ENCODE measurements at regions not wholly inside any gene's neighbourhood (a gene's known extent, or its start where the extent isn't known, plus 50 kb on each side); places are given as distances from the start of the nearest gene placed in this dataset.

DNA sequence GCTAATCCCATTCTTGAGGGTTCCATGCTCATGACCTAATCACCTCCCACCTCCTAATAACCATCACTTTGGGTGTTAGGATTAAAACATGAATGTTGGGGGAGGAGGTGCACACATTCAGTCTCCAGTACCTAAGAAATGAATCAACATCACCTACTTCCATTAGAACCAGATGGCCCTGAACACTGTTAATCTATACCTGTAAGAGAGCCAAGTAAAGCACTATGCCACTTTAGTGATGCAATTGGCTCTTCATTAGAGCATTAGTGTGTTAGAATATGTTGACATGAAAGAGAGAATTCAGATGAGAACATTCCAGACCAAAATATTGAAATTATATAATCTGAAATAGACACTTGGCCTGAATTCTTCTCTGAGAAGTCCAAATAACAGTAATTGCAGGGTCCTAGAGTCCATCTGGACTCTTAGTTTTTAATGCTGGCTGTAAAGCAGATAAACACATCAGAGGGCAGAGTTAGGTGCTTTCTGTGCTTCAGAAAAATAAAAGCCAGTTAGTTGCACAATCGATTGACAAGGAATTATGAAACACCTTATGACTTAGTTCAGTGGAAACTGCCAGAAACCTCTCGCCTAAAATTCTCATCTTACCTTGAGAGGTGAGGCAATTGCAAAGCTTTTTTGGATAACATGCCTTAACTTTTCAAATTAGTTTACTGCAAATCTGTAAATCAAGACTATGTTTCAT, 923.7 kb downstream of the SLC4A3 start:
- no peak overlapping the region for H3K27ac ChIP-seq (ENCODE audit: low read depth in 1 of 2, low read length in 1 of 2)
- H3K4me1 ChIP-seq (ENCODE audit: control insufficient read depth in 5 of 5, insufficient read depth in 5 of 5, low read length in 5 of 5) = peaks cover 0 to 3% (median 0%) of the 10 kb centered on the region in 5 donors
- H3K27me3 ChIP-seq (ENCODE audit: control insufficient read depth in 3 of 3, insufficient read depth in 3 of 3, low read length in 2 of 3) = no peaks in the 10 kb centered on the region
- WGBS, 2 donors = 64 to 75% methylated on average over 2 of the region's 2 CpGs
- no peak overlapping the region for H3K9ac ChIP-seq (ENCODE audit: insufficient read depth in 1 of 2, low read length in 2 of 2)
- H3K4me3 ChIP-seq = no peak overlapping the region
- H3K36me3 ChIP-seq (ENCODE audit: control insufficient read depth in 4 of 4, insufficient read depth in 4 of 4, low read length in 4 of 4) = no peaks in the 10 kb centered on the region
- TF ChIP-seq, protein P1, sequence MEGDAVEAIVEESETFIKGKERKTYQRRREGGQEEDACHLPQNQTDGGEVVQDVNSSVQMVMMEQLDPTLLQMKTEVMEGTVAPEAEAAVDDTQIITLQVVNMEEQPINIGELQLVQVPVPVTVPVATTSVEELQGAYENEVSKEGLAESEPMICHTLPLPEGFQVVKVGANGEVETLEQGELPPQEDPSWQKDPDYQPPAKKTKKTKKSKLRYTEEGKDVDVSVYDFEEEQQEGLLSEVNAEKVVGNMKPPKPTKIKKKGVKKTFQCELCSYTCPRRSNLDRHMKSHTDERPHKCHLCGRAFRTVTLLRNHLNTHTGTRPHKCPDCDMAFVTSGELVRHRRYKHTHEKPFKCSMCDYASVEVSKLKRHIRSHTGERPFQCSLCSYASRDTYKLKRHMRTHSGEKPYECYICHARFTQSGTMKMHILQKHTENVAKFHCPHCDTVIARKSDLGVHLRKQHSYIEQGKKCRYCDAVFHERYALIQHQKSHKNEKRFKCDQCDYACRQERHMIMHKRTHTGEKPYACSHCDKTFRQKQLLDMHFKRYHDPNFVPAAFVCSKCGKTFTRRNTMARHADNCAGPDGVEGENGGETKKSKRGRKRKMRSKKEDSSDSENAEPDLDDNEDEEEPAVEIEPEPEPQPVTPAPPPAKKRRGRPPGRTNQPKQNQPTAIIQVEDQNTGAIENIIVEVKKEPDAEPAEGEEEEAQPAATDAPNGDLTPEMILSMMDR (IDR thresholded peaks at IDR 0.05; ENCODE audit: control extremely low read depth, extremely low read depth) = no peak
- ATAC-seq (ENCODE audit: insufficient read depth, low FRiP score) = no peak
- no peak for DNase-seq
- H3K9me3 ChIP-seq (ENCODE audit: control insufficient read depth in 4 of 4, insufficient read depth in 3 of 4, low read length in 3 of 4) = no peaks in the 10 kb centered on the region

DNA sequence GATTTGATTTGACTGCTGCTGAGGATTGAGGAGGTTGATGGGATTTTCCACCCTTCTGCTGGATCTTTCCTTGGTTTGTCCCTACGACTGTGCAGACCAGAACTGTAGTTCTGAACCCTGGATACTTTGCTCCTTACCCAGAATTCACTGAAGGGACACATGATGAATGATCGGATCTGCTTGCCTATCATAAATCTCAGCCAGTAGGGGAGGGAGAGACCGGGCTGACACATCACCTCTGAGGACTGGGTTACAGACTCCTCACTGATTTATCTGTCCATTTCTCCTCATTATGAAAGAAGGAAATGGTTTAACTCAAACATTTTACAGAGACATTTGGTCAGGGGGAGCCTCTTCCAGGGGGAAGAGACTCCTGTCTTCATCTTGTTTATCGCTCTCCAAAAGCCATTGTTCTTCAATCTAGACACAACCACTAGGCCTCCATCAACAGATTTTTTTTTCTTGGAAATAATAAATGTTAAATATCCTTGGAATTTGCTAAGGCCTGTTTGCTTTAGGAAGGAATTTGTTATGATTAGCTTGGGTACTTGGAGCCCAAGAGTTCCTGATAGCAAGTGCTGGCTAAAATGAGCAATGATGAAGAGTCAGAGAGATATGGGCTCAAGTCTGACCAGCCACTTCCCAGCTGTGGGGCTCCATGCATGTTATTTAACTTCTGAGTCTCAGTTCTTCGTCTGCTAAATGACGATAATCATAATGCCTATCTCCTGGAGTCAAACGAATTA, 925.5 kb downstream of the SLC4A3 start:
- no peaks in the 10 kb centered on the region for H3K27me3 ChIP-seq (ENCODE audit: control insufficient read depth in 3 of 3, insufficient read depth in 3 of 3, low read length in 2 of 3)
- H3K27ac ChIP-seq (ENCODE audit: low read depth in 1 of 2, low read length in 1 of 2) = no peak overlapping the region
- H3K4me1 ChIP-seq (ENCODE audit: control insufficient read depth in 5 of 5, insufficient read depth in 5 of 5, low read length in 5 of 5) = peaks cover 0 to 3% (median 0%) of the 10 kb centered on the region in 5 donors
- TF ChIP-seq, protein P1 (IDR thresholded peaks at IDR 0.05; ENCODE audit: control extremely low read depth, extremely low read depth) = no peak
- 64 to 75% methylated on average over 7 of the region's 7 CpGs for WGBS, 2 donors
- H3K9ac ChIP-seq (ENCODE audit: insufficient read depth in 1 of 2, low read length in 2 of 2) = no peak overlapping the region
- H3K9me3 ChIP-seq (ENCODE audit: control insufficient read depth in 4 of 4, insufficient read depth in 3 of 4, low read length in 3 of 4) = no peaks in the 10 kb centered on the region
- no peaks in the 10 kb centered on the region for H3K36me3 ChIP-seq (ENCODE audit: control insufficient read depth in 4 of 4, insufficient read depth in 4 of 4, low read length in 4 of 4)
- DNase-seq (peak; percentile 17 to 61 (median 51)), ATAC-seq (ENCODE audit: insufficient read depth, low FRiP score) (no peak)
- H3K4me3 ChIP-seq = no peak overlapping the region

DNA sequence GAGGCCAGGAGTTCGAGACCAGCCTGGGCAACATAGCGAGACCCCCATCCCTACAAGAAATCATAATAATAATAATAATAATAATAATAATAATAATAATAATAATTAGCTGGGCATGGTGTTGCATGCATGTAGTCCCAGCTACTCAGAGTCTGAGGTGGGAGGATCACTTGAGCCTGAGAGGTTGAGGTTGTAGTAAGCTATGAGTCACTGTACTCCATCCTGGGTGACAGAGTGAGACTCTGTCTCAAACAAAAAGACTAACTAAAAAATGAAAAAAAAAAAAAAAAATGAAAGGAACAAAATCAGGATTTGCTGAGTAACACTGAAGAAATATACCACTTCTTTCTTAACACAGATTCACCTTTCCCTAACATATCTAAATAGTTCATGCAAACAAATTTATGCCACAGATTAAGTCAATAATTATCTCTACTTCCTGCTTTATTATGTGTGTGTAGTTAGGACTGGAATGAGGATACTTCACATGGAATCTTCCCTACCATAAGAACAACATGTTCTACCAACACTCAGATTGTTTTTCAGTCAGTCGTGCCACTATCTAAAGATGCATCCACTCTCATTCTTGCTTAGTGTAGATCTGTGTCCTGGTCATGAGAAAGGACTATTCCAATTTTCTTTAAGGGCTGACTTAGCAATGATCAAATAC, 928.7 kb downstream of the SLC4A3 start:
- Histone ChIP-seq H3K36me3 (ENCODE audit: control insufficient read depth in 4 of 4, insufficient read depth in 4 of 4, low read length in 4 of 4) (no peaks in the 10 kb centered on the region), H3K4me3 (no peak overlapping the region), H3K9ac (ENCODE audit: insufficient read depth in 1 of 2, low read length in 2 of 2) (no peak overlapping the region), H3K9me3 (ENCODE audit: control insufficient read depth in 4 of 4, insufficient read depth in 3 of 4, low read length in 3 of 4) (peaks cover 0 to 1% (median 0%) of the 10 kb centered on the region in 4 donors), H3K4me1 (ENCODE audit: control insufficient read depth in 5 of 5, insufficient read depth in 5 of 5, low read length in 5 of 5) (peaks cover 0 to 3% (median 0%) of the 10 kb centered on the region in 5 donors), H3K27me3 (ENCODE audit: control insufficient read depth in 3 of 3, insufficient read depth in 3 of 3, low read length in 2 of 3) (no peaks in the 10 kb centered on the region), H3K27ac (ENCODE audit: low read depth in 1 of 2, low read length in 1 of 2) (no peak overlapping the region)
- 82 to 86% methylated on average over 3 of the region's 3 CpGs for WGBS, 2 donors
- TF ChIP-seq, protein P1 (IDR thresholded peaks at IDR 0.05; ENCODE audit: control extremely low read depth, extremely low read depth) = no peak
- no peak for DNase-seq
- no peak for ATAC-seq (ENCODE audit: insufficient read depth, low FRiP score)

Data from lung (tissue), 11 donors.